GM23338 (cell line): ENCODE measurements at regions not wholly inside any gene's neighbourhood (a gene's known extent, or its start where the extent isn't known, plus 50 kb on each side); places are given as distances from the start of the nearest gene placed in this dataset.

Experiments
- CTCF ChIP-seq, 2 experiments: fragments of 200-600 bp in 1 of 2; sonication (generic) in 1 of 2; conservative IDR thresholded peaks; 2 replicates each; pipeline versions ENCODE4 v1.5.1 to v1.6.1; 2016 to 2017; ENCODE audit warnings: antibody characterized with exemption in 2 of 2, low read depth in 2 of 2, mild to moderate bottlenecking in 2 of 2, moderate library complexity in 1 of 2
- EZH2 ChIP-seq: fragments of 200-600 bp; sonication (generic); IDR thresholded peaks from one replicate; pipeline ENCODE4 v1.8.0; 2017; ENCODE audit warnings: antibody characterized with exemption, mild to moderate bottlenecking, low read depth; ENCODE audit not compliant: unreplicated experiment
- EZH2phosphoT487 ChIP-seq: fragments of 200-600 bp; sonication (generic); IDR thresholded peaks from one replicate; pipeline ENCODE4 v1.8.1; 2018; ENCODE audit warnings: antibody characterized with exemption; ENCODE audit not compliant: unreplicated experiment
- NANOG ChIP-seq: IDR thresholded peaks from 2 replicates; pipeline ENCODE4 v1.6.1; 2016; ENCODE audit warnings: antibody characterized with exemption, borderline replicate concordance
- POLR2AphosphoS5 ChIP-seq: IDR thresholded peaks from 2 replicates; pipeline ENCODE4 v1.6.1; 2016; ENCODE audit warnings: antibody characterized with exemption, low read depth
- REST ChIP-seq: IDR thresholded peaks from one replicate; pipeline ENCODE4 v1.6.1; 2018; ENCODE audit warnings: antibody characterized with exemption; ENCODE audit not compliant: unreplicated experiment

- TF ChIP-seq EZH2phosphoT487: no peak
- TF ChIP-seq REST: no peak
- no peak for TF ChIP-seq CTCF (conservative IDR thresholded peaks at IDR 0.05; ENCODE audit: low read depth in 2 of 2)
- TF ChIP-seq EZH2: no peak
- no peak for TF ChIP-seq POLR2AphosphoS5
- TF ChIP-seq NANOG: no peak
Observed at GRCh38 chr15:47843124-47843663, 125.9 kb downstream of the SEMA6D start.
